HG02852 (cell line): ENCODE measurements at regions not wholly inside any gene's neighbourhood (a gene's known extent, or its start where the extent isn't known, plus 50 kb on each side); places are given as distances from the start of the nearest gene placed in this dataset.
A peak's percentile ranks its signal among the peaks of the same experiment; 100 is the strongest.
"Not testable (repeated sequence)": the region's sequence is repeated elsewhere in the genome, so short reads cannot be mapped to it uniquely, and the experiment has no call there.

ENCODE experiments used
- ATAC-seq: cut with Tn5 transposase; IDR thresholded peaks from one replicate; pipeline ENCODE4 v1.9.1; 2021; ENCODE audit warnings: mild to moderate bottlenecking, moderate library complexity; ENCODE audit not compliant: unreplicated experiment

GRCh38 chr7:94706996-94707740, 51.2 kb upstream of the SGCE start:
- no peak for ATAC-seq

GRCh38 chr7:94710256-94710655, 54.3 kb upstream of the SGCE start:
- no peak for ATAC-seq

- not testable (repeated sequence) for ATAC-seq
Measured at GRCh38 chr7:94722360-94722759, 66.4 kb upstream of the SGCE start.

- ATAC-seq: not testable (repeated sequence)
Measured at GRCh38 chr7:94728893-94729292, 73.0 kb upstream of the SGCE start.

- no peak for ATAC-seq
Measured at GRCh38 chr7:94738071-94738470, 82.1 kb upstream of the SGCE start.

GRCh38 chr7:94739180-94739579, 83.2 kb upstream of the SGCE start:
- no peak for ATAC-seq

GRCh38 chr7:94740509-94740908, 84.6 kb upstream of the SGCE start:
- ATAC-seq: no peak

- ATAC-seq: no peak
Measured at GRCh38 chr7:94741179-94741578, 85.2 kb upstream of the SGCE start.

GRCh38 chr7:94748376-94748775, 92.4 kb upstream of the SGCE start:
- ATAC-seq: no peak

GRCh38 chr7:94760446-94761100, 104.6 kb upstream of the SGCE start:
- ATAC-seq: no peak

- no peak for ATAC-seq
Measured at GRCh38 chr7:94761451-94761850, 105.5 kb upstream of the SGCE start.

- peak; percentile 44 for ATAC-seq
Measured at GRCh38 chr7:94763268-94763667, 107.3 kb upstream of the SGCE start.

GRCh38 chr7:94769724-94770123, 113.8 kb upstream of the SGCE start:
- no peak for ATAC-seq

- ATAC-seq: no peak
Measured at GRCh38 chr7:94778711-94779459, 123.0 kb upstream of the SGCE start.

GRCh38 chr7:94779861-94780260, 123.9 kb upstream of the SGCE start:
- ATAC-seq: no peak

GRCh38 chr7:94781236-94781635, 125.3 kb upstream of the SGCE start:
- ATAC-seq: no peak

- no peak for ATAC-seq
Measured at GRCh38 chr7:94782777-94783176, 124.6 kb upstream of the PPP1R9A start.

GRCh38 chr7:94787285-94787684, 120.1 kb upstream of the PPP1R9A start:
- no peak for ATAC-seq

- not testable (repeated sequence) for ATAC-seq
Measured at GRCh38 chr7:94788378-94788777, 119.0 kb upstream of the PPP1R9A start.

- no peak for ATAC-seq
Measured at GRCh38 chr7:94792241-94792640, 115.2 kb upstream of the PPP1R9A start.

- ATAC-seq: not testable (repeated sequence)
Measured at GRCh38 chr7:94797404-94797803, 110.0 kb upstream of the PPP1R9A start.

GRCh38 chr7:94803821-94804220, 103.6 kb upstream of the PPP1R9A start:
- ATAC-seq: no peak
